ENCODE measurements at regions not wholly inside any gene's neighbourhood (a gene's known extent, or its start where the extent isn't known, plus 50 kb on each side); places are given as distances from the start of the nearest gene placed in this dataset.

DNA sequence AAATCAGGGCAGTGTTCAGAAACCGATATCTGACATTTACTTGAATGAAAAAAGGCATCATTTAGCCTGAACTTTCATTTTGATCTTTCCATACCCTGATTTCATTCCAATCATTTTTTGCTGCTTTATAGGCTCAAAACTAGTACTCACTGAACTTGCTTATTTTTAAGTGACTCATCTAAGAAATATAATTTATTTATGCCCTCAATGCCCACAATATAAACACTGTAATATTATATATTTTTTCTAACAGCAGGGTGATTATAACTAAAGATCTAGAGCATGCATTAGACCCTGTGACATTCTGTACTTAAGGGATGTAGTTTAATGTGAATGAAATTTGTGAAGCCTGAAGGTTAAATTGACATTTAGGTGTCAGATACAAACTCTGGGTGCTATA, 446.1 kb upstream of the CDH10 start:
- TF ChIP-seq, protein P1, sequence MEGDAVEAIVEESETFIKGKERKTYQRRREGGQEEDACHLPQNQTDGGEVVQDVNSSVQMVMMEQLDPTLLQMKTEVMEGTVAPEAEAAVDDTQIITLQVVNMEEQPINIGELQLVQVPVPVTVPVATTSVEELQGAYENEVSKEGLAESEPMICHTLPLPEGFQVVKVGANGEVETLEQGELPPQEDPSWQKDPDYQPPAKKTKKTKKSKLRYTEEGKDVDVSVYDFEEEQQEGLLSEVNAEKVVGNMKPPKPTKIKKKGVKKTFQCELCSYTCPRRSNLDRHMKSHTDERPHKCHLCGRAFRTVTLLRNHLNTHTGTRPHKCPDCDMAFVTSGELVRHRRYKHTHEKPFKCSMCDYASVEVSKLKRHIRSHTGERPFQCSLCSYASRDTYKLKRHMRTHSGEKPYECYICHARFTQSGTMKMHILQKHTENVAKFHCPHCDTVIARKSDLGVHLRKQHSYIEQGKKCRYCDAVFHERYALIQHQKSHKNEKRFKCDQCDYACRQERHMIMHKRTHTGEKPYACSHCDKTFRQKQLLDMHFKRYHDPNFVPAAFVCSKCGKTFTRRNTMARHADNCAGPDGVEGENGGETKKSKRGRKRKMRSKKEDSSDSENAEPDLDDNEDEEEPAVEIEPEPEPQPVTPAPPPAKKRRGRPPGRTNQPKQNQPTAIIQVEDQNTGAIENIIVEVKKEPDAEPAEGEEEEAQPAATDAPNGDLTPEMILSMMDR (IDR thresholded peaks at IDR 0.05; ENCODE audit: low read depth, low read length) = no peak
- TF ChIP-seq POLR2A (IDR thresholded peaks at IDR 0.05; ENCODE audit: extremely low read depth, insufficient read length) (no peak), MYC (IDR thresholded peaks at IDR 0.05; ENCODE audit: low read depth, low read length) (no peak)
- TF ChIP-seq, protein P2, sequence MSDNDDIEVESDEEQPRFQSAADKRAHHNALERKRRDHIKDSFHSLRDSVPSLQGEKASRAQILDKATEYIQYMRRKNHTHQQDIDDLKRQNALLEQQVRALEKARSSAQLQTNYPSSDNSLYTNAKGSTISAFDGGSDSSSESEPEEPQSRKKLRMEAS (IDR thresholded peaks at IDR 0.05; ENCODE audit: low read depth, low read length) = no peak

Measured in NB4 (cell line).